ENCODE measurements at regions not wholly inside any gene's neighbourhood (a gene's known extent, or its start where the extent isn't known, plus 50 kb on each side); places are given as distances from the start of the nearest gene placed in this dataset.

DNA sequence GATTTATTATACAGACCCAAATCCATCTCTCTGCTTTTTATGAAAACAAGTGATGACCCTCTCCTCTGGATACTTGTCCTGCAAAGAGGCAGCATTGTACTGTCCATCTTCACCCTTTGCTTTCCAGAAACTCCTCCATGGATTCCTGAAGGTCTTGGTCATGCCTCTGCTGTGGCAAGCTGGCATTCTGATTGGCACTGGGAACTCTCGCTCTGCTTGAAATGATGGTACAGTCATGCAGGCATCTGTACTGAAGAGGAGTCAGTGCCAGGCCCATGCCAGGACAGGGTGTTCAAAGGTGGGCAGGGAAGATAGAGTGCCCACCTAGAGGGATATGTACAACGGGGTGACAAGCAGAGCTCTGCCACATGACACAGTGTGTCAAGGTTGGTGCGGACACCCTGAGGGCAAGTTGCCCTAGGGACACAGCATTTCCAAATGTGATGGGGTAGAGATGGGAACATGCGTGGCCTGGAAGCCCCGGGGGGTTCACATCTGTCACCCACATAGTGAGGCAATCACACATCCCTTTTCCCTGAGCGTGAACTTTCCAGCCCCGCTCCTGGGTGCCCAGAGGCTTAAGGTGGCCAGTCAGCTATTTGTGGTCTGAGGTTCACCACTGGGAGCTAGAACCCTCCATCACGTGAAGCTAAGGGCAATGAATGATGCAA lies 235.7 kb upstream of the TCERG1L start:
- Histone ChIP-seq H3K9me3 (replicated peaks; ENCODE audit: control insufficient read depth, insufficient read depth, low read length) (no peaks in the 10 kb centered on the region), H3K27ac (ENCODE audit: insufficient read depth, low read depth, low read length) (no peak overlapping the region), H2AFZ (ENCODE audit: low read depth, low read length) (no peak overlapping the region), H3K36me3 (ENCODE audit: control insufficient read depth in 2 of 2, extremely low read depth in 1 of 2, insufficient read depth in 2 of 2, low read length in 2 of 2) (no peaks in the 10 kb centered on the region), H3K9ac (replicated peaks; ENCODE audit: extremely low read depth, insufficient read depth, low read length) (no peak overlapping the region), H3K4me2 (ENCODE audit: insufficient read depth, low read length) (no peak overlapping the region), H3K4me3 (replicated peaks in 1 of 3; ENCODE audit: insufficient read depth in 1 of 3, low read depth in 1 of 3, low read length in 3 of 3) (no peak overlapping the region), H3K4me1 (ENCODE audit: control insufficient read depth, extremely low read depth, insufficient read depth, low read length) (no peaks in the 10 kb centered on the region), H3K79me2 (ENCODE audit: control insufficient read depth, insufficient read depth, low read length) (no peaks in the 10 kb centered on the region), H4K20me1 (replicated peaks; ENCODE audit: control insufficient read depth, extremely low read depth, insufficient read depth, low read length) (no peaks in the 10 kb centered on the region), H3K27me3 (ENCODE audit: control insufficient read depth in 2 of 2, insufficient read depth in 2 of 2, low read length in 2 of 2) (no peaks in the 10 kb centered on the region), H3K9me1 (replicated peaks; ENCODE audit: control insufficient read depth, extremely low read depth, insufficient read depth, low read length) (no peaks in the 10 kb centered on the region)
- dilution Hi-C loops (cut with MboI; ENCODE audit: extremely low pct_ligation_motif_present, low sequenced_read_pairs) = no loop called here
- no peak for DNase-seq (ENCODE audit: low read depth, low spot score)
- no peak for TF ChIP-seq JUN (IDR thresholded peaks at IDR 0.05; ENCODE audit: borderline replicate concordance, insufficient read depth, insufficient read length, low read depth)
- TF ChIP-seq, protein P1, sequence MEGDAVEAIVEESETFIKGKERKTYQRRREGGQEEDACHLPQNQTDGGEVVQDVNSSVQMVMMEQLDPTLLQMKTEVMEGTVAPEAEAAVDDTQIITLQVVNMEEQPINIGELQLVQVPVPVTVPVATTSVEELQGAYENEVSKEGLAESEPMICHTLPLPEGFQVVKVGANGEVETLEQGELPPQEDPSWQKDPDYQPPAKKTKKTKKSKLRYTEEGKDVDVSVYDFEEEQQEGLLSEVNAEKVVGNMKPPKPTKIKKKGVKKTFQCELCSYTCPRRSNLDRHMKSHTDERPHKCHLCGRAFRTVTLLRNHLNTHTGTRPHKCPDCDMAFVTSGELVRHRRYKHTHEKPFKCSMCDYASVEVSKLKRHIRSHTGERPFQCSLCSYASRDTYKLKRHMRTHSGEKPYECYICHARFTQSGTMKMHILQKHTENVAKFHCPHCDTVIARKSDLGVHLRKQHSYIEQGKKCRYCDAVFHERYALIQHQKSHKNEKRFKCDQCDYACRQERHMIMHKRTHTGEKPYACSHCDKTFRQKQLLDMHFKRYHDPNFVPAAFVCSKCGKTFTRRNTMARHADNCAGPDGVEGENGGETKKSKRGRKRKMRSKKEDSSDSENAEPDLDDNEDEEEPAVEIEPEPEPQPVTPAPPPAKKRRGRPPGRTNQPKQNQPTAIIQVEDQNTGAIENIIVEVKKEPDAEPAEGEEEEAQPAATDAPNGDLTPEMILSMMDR (IDR thresholded peaks at IDR 0.05; ENCODE audit: extremely low read depth in 1 of 2, insufficient read depth in 1 of 2, low read depth in 1 of 2, low read length in 2 of 2) = no peak
- no peak for TF ChIP-seq POLR2AphosphoS5 (IDR thresholded peaks at IDR 0.05; ENCODE audit: insufficient read depth, low read depth, low read length)
- no peak for TF ChIP-seq FOS (IDR thresholded peaks at IDR 0.05; ENCODE audit: borderline replicate concordance, insufficient read depth, low read length)
- TF ChIP-seq EZH2 (IDR thresholded peaks at IDR 0.05; ENCODE audit: borderline replicate concordance, low read depth, low read length, severe bottlenecking) = no peak
- TF ChIP-seq MYC (IDR thresholded peaks at IDR 0.05; ENCODE audit: low read depth, low read length) = no peak
- intact Hi-C loops (cut with micrococcal nuclease) = no loop called here
- FAIRE-seq = no peak
- ChIA-PET POLR2A (no interaction called here), CTCF (no interaction called here)
- no TSS peak for BruUV-seq (replicated peaks)
